Heart left ventricle (tissue), 16 donors: ENCODE measurements at regions not wholly inside any gene's neighbourhood (a gene's known extent, or its start where the extent isn't known, plus 50 kb on each side); places are given as distances from the start of the nearest gene placed in this dataset.
"Not testable (repeated sequence)": the region's sequence is repeated elsewhere in the genome, so short reads cannot be mapped to it uniquely, and the experiment has no call there.

Experiments
- ATAC-seq, 4 donors: fragments of 200-7000 bp; cut with Tn5 transposase; one replicate each; pipeline ENCODE4 v1.9.1; 2020 to 2022; ENCODE audit warnings: moderate library complexity in 4 of 4, mild to moderate bottlenecking in 3 of 4, moderate number of reproducible peaks in 1 of 4
- DNase-seq, 5 donors: peaks; one replicate each; pipeline ENCODE4 v3.0.0-alpha.2; 2020
- H3K27ac ChIP-seq, 12 donors: fragments of 200-600 bp; sonication (generic) in 4 of 12; one replicate each; pipeline versions ENCODE4 v1.5.0 to v1.8.0; 2016 to 2022; ENCODE audit warnings: mild to moderate bottlenecking in 2 of 12
- H3K27me3 ChIP-seq, 9 donors: fragments of 200-600 bp; sonication (generic) in 2 of 9; one replicate each; pipeline versions ENCODE4 v1.5.1 to v1.8.0; 2016 to 2022; ENCODE audit warnings: mild to moderate bottlenecking in 3 of 9
- H3K36me3 ChIP-seq, 9 donors: fragments of 200-600 bp; sonication (generic) in 2 of 9; one replicate each; pipeline versions ENCODE4 v1.5.0 to v1.8.0; 2018 to 2022; ENCODE audit warnings: mild to moderate bottlenecking in 2 of 9
- H3K4me1 ChIP-seq, 12 donors: fragments of 200-600 bp; sonication (generic) in 4 of 12; one replicate each; pipeline versions ENCODE4 v1.5.0 to v1.8.0; 2016 to 2022; ENCODE audit warnings: mild to moderate bottlenecking in 3 of 12
- H3K4me3 ChIP-seq, 12 donors: fragments of 200-600 bp; sonication (generic) in 4 of 12; one replicate each; pipeline versions ENCODE4 v1.5.0 to v1.8.0; 2017 to 2022; ENCODE audit warnings: mild to moderate bottlenecking in 9 of 12, moderate library complexity in 4 of 12
- H3K9me3 ChIP-seq, 12 donors: fragments of 200-600 bp; sonication (generic) in 4 of 12; one replicate each; pipeline versions ENCODE4 v1.5.0 to v1.8.0; 2016 to 2022; ENCODE audit warnings: mild to moderate bottlenecking in 1 of 12
- CTCF ChIP-seq, 12 donors: fragments of 200-600 bp; sonication (generic) in 4 of 12; IDR thresholded peaks; one replicate each; pipeline versions ENCODE4 v1.5.0 to v1.8.0; 2018 to 2022; ENCODE audit warnings: antibody characterized with exemption in 12 of 12, mild to moderate bottlenecking in 5 of 12
- POLR2A ChIP-seq, 2 donors: fragments of 450-650 bp; IDR thresholded peaks; one replicate each; pipeline ENCODE4 v1.6.1; 2017; ENCODE audit warnings: antibody characterized with exemption in 2 of 2, mild to moderate bottlenecking in 2 of 2, moderate library complexity in 2 of 2
- WGBS, 4 donors: extraction: QIAGEN DNeasy Blood & Tissue Kit in 2 of 4; methylation state at CpG; one replicate each; pipeline versions ENCODE4 v1.1.5 to v1.1.7; 2013 to 2018; 5-methylcytosine and 5-hydroxymethylcytosine counted together
- intact Hi-C, 10 donors: fragments of 100-400 bp; cut with DNase I; formaldehyde crosslinking; loops; one replicate each; pipeline versions ENCODE4 v1.11.1 to v1.14.2; 2022
- donor health status: ischemic (EF 13 %, LVEDD 7.1; RV severe dilation, severe dysfunction).
- donor health status: healthy with polysubstance abuse.
- donor health status: DM: no; HTN: yes; CAD: no.
- donor health status: DM: no; HTN: no; CAD: no.
- donor health status: ischemic (EF 25% LVEDD 6.9; RV normal size, moderate dysfunction).
- donor health status: ischemic (EF 25% LVEDD 5.7; RV mildly dilated, moderate dysfunction).
- donor health status: healthy.
- donor health status: DM: yes; HTN: yes; CAD: no.
- donor health status: ischemic (EF 35%, LVEDD 5.7; RV mildly dilated, moderate dysfunction).
- donor health status: nonischemic (EF 11% LVEDD 7.7; RV severe dilation, severe dysfunction).
- donor health status: DM: yes; HTN: yes; CAD: no.
- donor health status: PGD.
- donor health status: ischemic (EF 29% LVEDD 5.4; RV normal size, mild dysfunction).
- donor health status: nonischemic (EF 23%, LVEDD 6.1; RV moderate dilation, normal function).

DNA sequence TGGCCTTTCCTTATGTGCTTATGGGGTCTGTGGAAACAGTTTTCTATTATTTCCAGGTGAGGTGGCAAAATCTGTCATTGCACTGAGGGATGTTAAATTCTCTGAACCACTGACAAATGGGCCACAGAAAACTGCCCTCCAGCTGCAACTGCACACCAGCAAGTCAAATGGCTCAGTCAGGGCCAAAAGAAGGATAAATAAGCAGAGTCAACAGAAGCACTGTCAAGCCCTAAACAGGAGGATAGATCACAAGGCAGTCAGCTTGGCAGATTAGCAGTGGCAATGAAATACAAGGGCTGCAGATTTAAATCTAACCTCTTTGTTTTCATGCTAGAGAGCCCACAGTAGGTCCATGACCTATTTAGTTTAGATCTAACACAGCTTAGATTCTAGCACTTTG, 435.6 kb downstream of the ETS1 start:
- Histone ChIP-seq H3K4me1 (peaks cover 0 to 11% (median 0%) of the 10 kb centered on the region in 12 donors), H3K27ac (no peak overlapping the region), H3K4me3 (no peak overlapping the region), H3K27me3 (no peaks in the 10 kb centered on the region), H3K36me3 (no peaks in the 10 kb centered on the region), H3K9me3 (no peaks in the 10 kb centered on the region)
- TF ChIP-seq CTCF (IDR thresholded peaks at IDR 0.05) (no peak), POLR2A (IDR thresholded peaks at IDR 0.05) (no peak)
- ATAC-seq (no peak), DNase-seq (no peak)
- intact Hi-C loops: loop anchor here in 3 of 10 donors (5.0 to 10.0 kb wide), 2 partner anchors 124 to 803 kb away; no protein-coding TSS in a partner anchor

- Histone ChIP-seq H3K27ac (no peak overlapping the region), H3K4me1 (peaks cover 0 to 11% (median 0%) of the 10 kb centered on the region in 12 donors), H3K9me3 (no peaks in the 10 kb centered on the region), H3K4me3 (no peak overlapping the region), H3K27me3 (no peaks in the 10 kb centered on the region), H3K36me3 (no peaks in the 10 kb centered on the region)
- TF ChIP-seq POLR2A (IDR thresholded peaks at IDR 0.05) (no peak), CTCF (IDR thresholded peaks at IDR 0.05) (no peak)
- no peak for DNase-seq
- intact Hi-C loops: loop anchor here in 3 of 10 donors (5.0 to 10.0 kb wide), 2 partner anchors 124 to 803 kb away; no protein-coding TSS in a partner anchor
- no peak for ATAC-seq
- WGBS, 4 donors: 91 to 97% (median 95%) methylated on average over 2 of the region's 2 CpGs
Measured at GRCh38 chr11:128151338-128151737, 436.0 kb downstream of the ETS1 start.

DNA sequence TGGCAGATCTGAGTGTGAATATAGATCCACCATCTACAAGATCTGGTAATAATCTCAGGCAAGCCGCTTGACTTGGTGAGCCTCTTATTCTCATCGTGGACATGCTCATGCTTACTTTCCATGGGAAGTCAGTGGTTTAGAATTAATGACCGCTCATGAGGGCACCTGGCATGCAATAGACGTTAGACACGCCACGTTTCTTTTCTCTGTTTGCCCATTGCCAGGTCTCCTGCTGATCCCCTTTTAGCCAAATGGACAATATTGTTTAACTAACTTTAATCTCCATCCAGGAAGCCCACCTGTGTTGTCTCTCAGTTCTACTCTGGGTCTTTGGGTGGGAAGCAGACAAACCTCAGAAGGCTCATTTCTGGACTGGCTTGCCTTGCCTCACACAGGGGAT, 439.1 kb downstream of the ETS1 start:
- Histone ChIP-seq H3K36me3 (no peaks in the 10 kb centered on the region), H3K27me3 (no peaks in the 10 kb centered on the region), H3K9me3 (no peaks in the 10 kb centered on the region), H3K4me3 (no peak overlapping the region), H3K4me1 (peaks cover 0 to 4% (median 0%) of the 10 kb centered on the region in 12 donors), H3K27ac (no peak overlapping the region)
- DNase-seq: no peak
- intact Hi-C loops: no loop called here
- 94 to 97% (median 97%) methylated on average over 6 of the region's 6 CpGs for WGBS, 4 donors
- no peak for TF ChIP-seq POLR2A (IDR thresholded peaks at IDR 0.05)
- no peak for TF ChIP-seq CTCF (IDR thresholded peaks at IDR 0.05)
- ATAC-seq: no peak

- intact Hi-C loops: no loop called here
- ATAC-seq (no peak), DNase-seq (no peak)
- no peaks in the 10 kb centered on the region for H3K27me3 ChIP-seq
- H3K27ac ChIP-seq: no peak overlapping the region
- H3K9me3 ChIP-seq: peaks cover 0 to 4% (median 0%) of the 10 kb centered on the region in 12 donors
- no peak overlapping the region for H3K4me3 ChIP-seq
- no peak for TF ChIP-seq CTCF (IDR thresholded peaks at IDR 0.05)
- TF ChIP-seq POLR2A (IDR thresholded peaks at IDR 0.05): no peak
- no peaks in the 10 kb centered on the region for H3K4me1 ChIP-seq
- WGBS, 4 donors: 77 to 85% (median 82%) methylated on average over 5 of the region's 5 CpGs
- H3K36me3 ChIP-seq: no peaks in the 10 kb centered on the region
Measured at GRCh38 chr11:128146926-128147605, 440.3 kb downstream of the ETS1 start.

- not testable (repeated sequence) for H3K4me3 ChIP-seq
- 92 to 100% (median 97%) methylated on average over 1 to 6 of the region's 6 CpGs; no CpG with 5 or more reads in 1 of the 4 donors for WGBS, 4 donors
Measured at GRCh38 chr11:128140293-128140692, 447.1 kb downstream of the ETS1 start.

More at GRCh38 chr11:128140293-128140692, 447.1 kb downstream of the ETS1 start:
- H3K9me3 ChIP-seq, H3K36me3 ChIP-seq, H3K27ac ChIP-seq, H3K4me1 ChIP-seq, H3K27me3 ChIP-seq, ATAC-seq, DNase-seq, intact Hi-C loops: not testable (repeated sequence)
